A549 (cell line): ENCODE measurements at regions not wholly inside any gene's neighbourhood (a gene's known extent, or its start where the extent isn't known, plus 50 kb on each side); places are given as distances from the start of the nearest gene placed in this dataset.

Experiments
- BHLHE40 ChIP-seq: IDR thresholded peaks from 2 replicates; pipeline ENCODE4 v1.6.1; 2012; ENCODE audit warnings: low read depth, low read length, inconsistent platforms
- CTCF ChIP-seq: fragments of >200 bp; sonication (Bioruptor Twin); formaldehyde crosslinking; IDR thresholded peaks from 3 replicates; pipeline ENCODE4 v1.5.1; 2016
- EP300 ChIP-seq, 2 experiments: fragments of >200 bp; sonication (Bioruptor Twin); formaldehyde crosslinking; IDR thresholded peaks; 2 replicates in 1 of 2; 3 replicates in 1 of 2; pipeline ENCODE4 v1.6.1; 2016 to 2017
- FOSL2 ChIP-seq, 2 experiments: fragments of 450-650 bp in 1 of 2; fragments of >200 bp in 1 of 2; sonication (Bioruptor Twin) in 1 of 2; formaldehyde crosslinking; IDR thresholded peaks; 2 replicates each; pipeline versions ENCODE4 v1.5.0 to v1.6.1; 2016 to 2020; ENCODE audit warnings: mild to moderate bottlenecking in 1 of 2, moderate library complexity in 1 of 2
- JUN ChIP-seq, 2 experiments: fragments of >200 bp; sonication (Bioruptor Twin); formaldehyde crosslinking; IDR thresholded peaks; 2 replicates in 1 of 2; 3 replicates in 1 of 2; pipeline ENCODE4 v1.6.1; 2016 to 2017
- MYC ChIP-seq: IDR thresholded peaks from 2 replicates; pipeline ENCODE4 v1.6.1; 2012; ENCODE audit warnings: mild to moderate bottlenecking, inconsistent platforms, low read length, improper control_type of control experiment, borderline replicate concordance
- PHF8 ChIP-seq: fragments of 200-600 bp; sonication (generic); IDR thresholded peaks from 2 replicates; pipeline ENCODE4 v1.6.1; 2016; ENCODE audit warnings: low read depth, mild to moderate bottlenecking, antibody characterized with exemption, moderate library complexity, borderline replicate concordance
- RCOR1 ChIP-seq: fragments of 150-350 bp; IDR thresholded peaks from 2 replicates; pipeline ENCODE4 v1.6.1; 2014; ENCODE audit warnings: antibody characterized with exemption, low read length, low read depth
- REST ChIP-seq: fragments of 200-600 bp; sonication (generic); IDR thresholded peaks from 2 replicates; pipeline ENCODE4 v1.6.1; 2016; ENCODE audit warnings: antibody characterized with exemption, mild to moderate bottlenecking, moderate library complexity

- TF ChIP-seq PHF8 (no peak), EP300 (IDR thresholded peaks at IDR 0.05) (no peak), MYC (no peak), CTCF (no peak), REST (no peak), JUN (IDR thresholded peaks at IDR 0.05) (no peak), RCOR1 (no peak), BHLHE40 (no peak), FOSL2 (IDR thresholded peaks at IDR 0.05) (no peak), FOSL2 (CRISPR knock-in tag; IDR thresholded peaks at IDR 0.05) (no peak)
These were observed 257.6 kb upstream of the SALL3 start for GRCh38 chr18:78721981-78722380.
